Ovary (tissue), 7 donors: ENCODE measurements at regions not wholly inside any gene's neighbourhood (a gene's known extent, or its start where the extent isn't known, plus 50 kb on each side); places are given as distances from the start of the nearest gene placed in this dataset.

ENCODE experiments used
- DNase-seq, 5 donors: peaks; one replicate each; pipeline ENCODE4 v3.0.0-alpha.2; 2019 to 2020
- H3K27ac ChIP-seq, 2 donors: fragments of 200-600 bp; one replicate each; pipeline versions ENCODE4 v1.5.1 to v1.8.0; 2019 to 2022
- H3K27me3 ChIP-seq: fragments of 200-600 bp; one replicate; pipeline ENCODE4 v1.8.0; 2022
- H3K36me3 ChIP-seq: fragments of 200-600 bp; sonication (generic); one replicate; pipeline ENCODE4 v1.5.1; 2019
- H3K4me1 ChIP-seq: one replicate; pipeline ENCODE4 v1.8.1; 2013; ENCODE audit warnings: mild to moderate bottlenecking, moderate library complexity; ENCODE audit not compliant: insufficient read depth
- H3K4me3 ChIP-seq: fragments of 200-600 bp; sonication (generic); one replicate; pipeline ENCODE4 v1.5.1; 2017
- H3K9me3 ChIP-seq, 2 donors: fragments of 200-600 bp in 1 of 2; sonication (generic) in 1 of 2; one replicate each; pipeline versions ENCODE4 v1.5.1 to v1.8.1; 2013 to 2019; ENCODE audit warnings: mild to moderate bottlenecking in 1 of 2, moderate library complexity in 1 of 2
- CTCF ChIP-seq, 3 donors: fragments of 450-650 bp in 2 of 3; fragments of 200-600 bp in 1 of 3; IDR thresholded peaks; one replicate each; pipeline versions ENCODE4 v1.5.1 to v1.8.0; 2016 to 2022; ENCODE audit warnings: antibody characterized with exemption in 3 of 3, mild to moderate bottlenecking in 1 of 3
- EP300 ChIP-seq: sonication (generic); formaldehyde crosslinking; IDR thresholded peaks from one replicate; pipeline ENCODE4 v1.6.1; 2017; ENCODE audit warnings: antibody characterized with exemption
- POLR2A ChIP-seq: fragments of 450-650 bp; IDR thresholded peaks from one replicate; pipeline ENCODE4 v1.6.1; 2017; ENCODE audit warnings: antibody characterized with exemption, mild to moderate bottlenecking, moderate library complexity
- whole genome bisulfite sequencing, 3 donors: extraction: QIAGEN DNeasy Blood & Tissue Kit in 1 of 3; methylation state at CpG; one replicate each; pipeline versions ENCODE4 v1.1.5 to v1.1.7; 2013 to 2017; 5-methylcytosine and 5-hydroxymethylcytosine counted together
- intact Hi-C, 4 donors: fragments of 100-400 bp; cut with DNase I; formaldehyde crosslinking; loops; one replicate each; pipeline versions ENCODE4 v1.11.0 to v1.15.1; 2022 to 2023
- donor health status: DM: no; HTN: no; CAD: no; lungs with moderate emphysema.
- donor health status: DM: no; HTN: no; CAD: no.
- donor health status: Bipolar disorder and iron deficiency.
- donor health status: DM: no; HTN: no; CAD: no.
- donor health status: DM: yes; HTN: yes; CAD: no.

- H3K4me3 ChIP-seq = no peak overlapping the region
- intact Hi-C loops = no loop called here
- no peak overlapping the region for H3K27ac ChIP-seq
Measured at GRCh38 chr13:78309497-78310180, 293.7 kb downstream of the POU4F1 start.

GRCh38 chr13:78306519-78307206, 296.7 kb downstream of the POU4F1 start:
- Histone ChIP-seq H3K27ac (no peak overlapping the region), H3K4me1 (no peaks in the 10 kb centered on the region), H3K36me3 (no peaks in the 10 kb centered on the region), H3K4me3 (no peak overlapping the region), H3K27me3 (no peaks in the 10 kb centered on the region), H3K9me3 (no peaks in the 10 kb centered on the region)
- DNase-seq = no peak
- TF ChIP-seq POLR2A = no peak
- TF ChIP-seq EP300 = no peak
- no peak for TF ChIP-seq CTCF (IDR thresholded peaks at IDR 0.05)
- intact Hi-C loops = no loop called here
- 25 to 30% (median 29%) methylated on average over 3 of the region's 3 CpGs for WGBS, 3 donors

More at GRCh38 chr13:78309497-78310180, 293.7 kb downstream of the POU4F1 start:
- no peaks in the 10 kb centered on the region for H3K4me1 ChIP-seq
- no peaks in the 10 kb centered on the region for H3K9me3 ChIP-seq
- no peaks in the 10 kb centered on the region for H3K27me3 ChIP-seq
- TF ChIP-seq EP300 (no peak), CTCF (IDR thresholded peaks at IDR 0.05) (no peak), POLR2A (no peak)
- no peak for DNase-seq
- no peaks in the 10 kb centered on the region for H3K36me3 ChIP-seq
- WGBS, 3 donors = 82 to 91% (median 89%) methylated on average over 4 of the region's 4 CpGs

GRCh38 chr13:78305171-78305570, 298.2 kb downstream of the POU4F1 start:
- DNase-seq = no peak
- H3K4me3 ChIP-seq = no peak overlapping the region
- H3K27me3 ChIP-seq = no peaks in the 10 kb centered on the region
- H3K9me3 ChIP-seq = no peaks in the 10 kb centered on the region
- 50 to 72% (median 65%) methylated on average over 3 of the region's 3 CpGs for WGBS, 3 donors
- no peak overlapping the region for H3K27ac ChIP-seq
- H3K4me1 ChIP-seq = no peaks in the 10 kb centered on the region
- no peaks in the 10 kb centered on the region for H3K36me3 ChIP-seq
- no peak for TF ChIP-seq POLR2A
- TF ChIP-seq EP300 = no peak
- no peak for TF ChIP-seq CTCF (IDR thresholded peaks at IDR 0.05)
- intact Hi-C loops = no loop called here

GRCh38 chr13:78299832-78300623, 303.3 kb downstream of the POU4F1 start:
- Histone ChIP-seq H3K4me1 (no peaks in the 10 kb centered on the region), H3K27me3 (no peaks in the 10 kb centered on the region), H3K36me3 (no peaks in the 10 kb centered on the region), H3K9me3 (no peaks in the 10 kb centered on the region), H3K27ac (no peak overlapping the region), H3K4me3 (no peak overlapping the region)
- TF ChIP-seq EP300 = no peak
- no peak for TF ChIP-seq POLR2A
- TF ChIP-seq CTCF (IDR thresholded peaks at IDR 0.05) = no peak
- intact Hi-C loops = no loop called here
- no peak for DNase-seq
